H9 (cell line): ENCODE measurements at regions not wholly inside any gene's neighbourhood (a gene's known extent, or its start where the extent isn't known, plus 50 kb on each side); places are given as distances from the start of the nearest gene placed in this dataset.
A peak's percentile ranks its signal among the peaks of the same experiment; 100 is the strongest.

ENCODE experiments used
- DNase-seq: peaks from one replicate; pipeline ENCODE4 v3.0.0-alpha.2; 2017
- H2AFZ ChIP-seq: one replicate; pipeline ENCODE4 v1.6.1; 2013; ENCODE audit warnings: mild to moderate bottlenecking, low read length, control low read depth, moderate library complexity
- H2AK5ac ChIP-seq: 2 replicates; pipeline ENCODE4 v1.6.1; 2013; ENCODE audit warnings: low read length, control low read depth, mixed read lengths; ENCODE audit not compliant: insufficient read length
- H2BK120ac ChIP-seq: one replicate; pipeline ENCODE4 v1.6.1; 2013; ENCODE audit warnings: low read depth, mild to moderate bottlenecking, low read length, control low read depth, inconsistent platforms; ENCODE audit not compliant: poor library complexity, severe bottlenecking
- H2BK12ac ChIP-seq: 2 replicates; pipeline ENCODE4 v1.6.1; 2013; ENCODE audit warnings: low read length, control low read depth, mixed read lengths, low read depth; ENCODE audit not compliant: insufficient read length
- H2BK15ac ChIP-seq: 2 replicates; pipeline ENCODE4 v1.6.1; 2013; ENCODE audit warnings: low read depth, low read length, control low read depth
- H2BK20ac ChIP-seq: one replicate; pipeline ENCODE4 v1.6.1; 2013; ENCODE audit warnings: low read depth, mild to moderate bottlenecking, low read length, control low read depth, inconsistent platforms; ENCODE audit not compliant: poor library complexity, severe bottlenecking
- H2BK5ac ChIP-seq: 2 replicates; pipeline ENCODE4 v1.6.1; 2013; ENCODE audit warnings: low read length, control low read depth, mixed read lengths; ENCODE audit not compliant: insufficient read length
- H3K14ac ChIP-seq: 2 replicates; pipeline ENCODE4 v1.6.1; 2013; ENCODE audit warnings: low read length, control low read depth; ENCODE audit not compliant: insufficient read depth
- H3K18ac ChIP-seq: 2 replicates; pipeline ENCODE4 v1.6.1; 2013; ENCODE audit warnings: low read depth, mild to moderate bottlenecking, mixed read lengths, low read length, control low read depth; ENCODE audit not compliant: insufficient read length
- H3K23ac ChIP-seq: 2 replicates; pipeline ENCODE4 v1.6.1; 2013; ENCODE audit warnings: low read length, control low read depth, mixed read lengths, low read depth; ENCODE audit not compliant: insufficient read length
- H3K23me2 ChIP-seq: 2 replicates; pipeline ENCODE4 v1.6.1; 2013; ENCODE audit warnings: low read depth, mild to moderate bottlenecking, mixed read lengths, low read length, control low read depth; ENCODE audit not compliant: insufficient read length, poor library complexity, severe bottlenecking
- H3K27ac ChIP-seq: 2 replicates; pipeline ENCODE4 v1.5.1; 2013; ENCODE audit warnings: low read length, control low read depth, mixed read lengths, low read depth; ENCODE audit not compliant: insufficient read length
- H3K27me3 ChIP-seq: 2 replicates; pipeline ENCODE4 v1.6.1; 2013; ENCODE audit warnings: low read length, control low read depth, inconsistent platforms; ENCODE audit not compliant: insufficient read depth
- H3K4ac ChIP-seq: 2 replicates; pipeline ENCODE4 v1.6.1; 2013; ENCODE audit warnings: low read depth, mild to moderate bottlenecking, control low read depth, inconsistent platforms, low read length, moderate library complexity
- H3K4me1 ChIP-seq: 2 replicates; pipeline ENCODE4 v1.6.1; 2013; ENCODE audit warnings: low read length, control low read depth, inconsistent platforms; ENCODE audit not compliant: insufficient read depth
- H3K4me2 ChIP-seq: 2 replicates; pipeline ENCODE4 v1.6.1; 2013; ENCODE audit warnings: low read length, control low read depth, mixed read lengths; ENCODE audit not compliant: insufficient read length, insufficient read depth
- H3K56ac ChIP-seq: 2 replicates; pipeline ENCODE4 v1.6.1; 2013; ENCODE audit warnings: low read depth, mild to moderate bottlenecking, mixed read lengths, low read length, control low read depth; ENCODE audit not compliant: insufficient read length
- H3K79me1 ChIP-seq: 2 replicates; pipeline ENCODE4 v1.6.1; 2013; ENCODE audit warnings: low read depth, mild to moderate bottlenecking, moderate library complexity, low read length, control low read depth, inconsistent platforms; ENCODE audit not compliant: insufficient read depth, poor library complexity, severe bottlenecking
- H3K79me2 ChIP-seq: 2 replicates; pipeline ENCODE4 v1.6.1; 2013; ENCODE audit warnings: low read length, control low read depth, inconsistent platforms; ENCODE audit not compliant: insufficient read depth
- H3K9ac ChIP-seq: 2 replicates; pipeline ENCODE4 v1.6.1; 2013; ENCODE audit warnings: low read length, control low read depth, mixed read lengths; ENCODE audit not compliant: insufficient read length; ENCODE audit errors: extremely low read depth
- H3K9me3 ChIP-seq: one replicate; pipeline ENCODE4 v1.6.1; 2013; ENCODE audit warnings: low read depth, low read length, inconsistent platforms; ENCODE audit not compliant: control insufficient read depth
- H3T11ph ChIP-seq: one replicate; pipeline ENCODE4 v1.6.1; 2013; ENCODE audit warnings: mild to moderate bottlenecking, low read length, control low read depth, inconsistent platforms
- H4K20me1 ChIP-seq: one replicate; pipeline ENCODE4 v1.6.1; 2013; ENCODE audit not compliant: control insufficient read depth, insufficient read length, insufficient read depth
- H4K5ac ChIP-seq: 2 replicates; pipeline ENCODE4 v1.6.1; 2013; ENCODE audit warnings: low read depth, mild to moderate bottlenecking, mixed read lengths, low read length, control low read depth; ENCODE audit not compliant: insufficient read length
- H4K8ac ChIP-seq: replicated peaks from 2 replicates; pipeline ENCODE4 v1.6.1; 2013; ENCODE audit warnings: low read length, control low read depth, mixed read lengths, low read depth; ENCODE audit not compliant: insufficient read length
- H4K91ac ChIP-seq: 2 replicates; pipeline ENCODE4 v1.6.1; 2013; ENCODE audit warnings: low read depth, mild to moderate bottlenecking, moderate library complexity, mixed read lengths, low read length, control low read depth; ENCODE audit not compliant: insufficient read length
- H3K27ac Mint-ChIP-seq, 3 experiments: 2 replicates in 2 of 3; 3 replicates in 1 of 3; pipeline ENCODE4 v1.8.0; 2020 to 2021; ENCODE audit warnings: mixed read lengths in 3 of 3, mild to moderate bottlenecking in 1 of 3, moderate library complexity in 1 of 3
- H3K27me3 Mint-ChIP-seq: 2 replicates; pipeline ENCODE4 v1.8.0; 2021; ENCODE audit warnings: low read depth, mild to moderate bottlenecking, moderate library complexity, mixed read lengths
- H3K36me3 Mint-ChIP-seq, 3 experiments: 2 replicates in 2 of 3; 3 replicates in 1 of 3; pipeline ENCODE4 v1.8.0; 2020 to 2021; ENCODE audit warnings: low read depth in 3 of 3, mixed read lengths in 3 of 3; ENCODE audit not compliant: insufficient read depth in 1 of 3
- H3K4me1 Mint-ChIP-seq, 2 experiments: 2 replicates each; pipeline ENCODE4 v1.8.0; 2020; ENCODE audit warnings: mixed read lengths in 2 of 2
- H3K4me3 Mint-ChIP-seq, 2 experiments: 2 replicates in 1 of 2; 3 replicates in 1 of 2; pipeline ENCODE4 v1.8.0; 2020 to 2021; ENCODE audit warnings: mild to moderate bottlenecking in 2 of 2, mixed read lengths in 2 of 2, moderate library complexity in 1 of 2
- H3K9me3 Mint-ChIP-seq, 2 experiments: 2 replicates in 1 of 2; 3 replicates in 1 of 2; pipeline ENCODE4 v1.8.0; 2020; ENCODE audit warnings: mild to moderate bottlenecking in 2 of 2, mixed read lengths in 2 of 2, moderate library complexity in 1 of 2
- CTCF ChIP-seq: fragments of 200-600 bp; sonication (generic); conservative IDR thresholded peaks from 3 replicates; pipeline ENCODE4 v1.8.0; 2021; ENCODE audit warnings: antibody characterized with exemption, mild to moderate bottlenecking
- WGBS: extraction: QIAGEN DNeasy Blood & Tissue Kit; methylation state at CpG from one replicate; pipeline ENCODE4 v1.1.7; 2013; ENCODE audit warnings: missing lambda C conversion rate, low lambda C conversion rate, mixed read lengths; ENCODE audit not compliant: insufficient read length; ENCODE audit errors: extremely low coverage; 5-methylcytosine and 5-hydroxymethylcytosine counted together

GRCh38 chr3:64928683-64929082, 240.9 kb upstream of the ADAMTS9 start:
- Histone ChIP-seq H3K79me2 (no peaks in the 10 kb centered on the region), H3K56ac (no peak overlapping the region), H4K20me1 (no peaks in the 10 kb centered on the region), H2BK20ac (no peak overlapping the region), H2BK5ac (no peak overlapping the region), H3K79me1 (no peaks in the 10 kb centered on the region), H4K8ac (no peak overlapping the region), H3T11ph (no peak overlapping the region), H2AFZ (no peak overlapping the region), H2AK5ac (no peak overlapping the region), H2BK120ac (no peak overlapping the region), H3K23ac (no peak overlapping the region), H3K23me2 (no peaks in the 10 kb centered on the region), H3K4me1 (no peaks in the 10 kb centered on the region; the same call in 1 of the 2 replicates), H4K91ac (no peak overlapping the region), H3K4ac (no peak overlapping the region), H3K14ac (no peak overlapping the region), H3K18ac (no peak overlapping the region), H2BK15ac (no peak overlapping the region), H3K9ac (no peak overlapping the region), H3K4me2 (no peak overlapping the region), H3K9me3 (no peaks in the 10 kb centered on the region), H3K27ac (no peak overlapping the region), H3K27me3 (no peaks in the 10 kb centered on the region), H4K5ac (no peak overlapping the region), H2BK12ac (no peak overlapping the region)
- H3K27me3 Mint-ChIP-seq: peaks cover 2% of the 10 kb centered on the region
- H3K4me3 Mint-ChIP-seq: no peak overlapping the region
- 0 out of 4 replicates have a peak, but pooled peaks cover 0 to 4% of the 10 kb centered on the region in 2 experiments for H3K4me1 Mint-ChIP-seq
- peak; percentile 23; the same call in 1 of the 3 replicates for TF ChIP-seq CTCF
- no peak for DNase-seq
- H3K9me3 Mint-ChIP-seq: peaks cover 10 to 14% of the 10 kb centered on the region in 2 experiments
- peaks cover 6 to 10% (median 6%) of the 10 kb centered on the region in 3 experiments; a peak in 6 of 7 replicates for H3K36me3 Mint-ChIP-seq
- no CpG with 5 or more reads among the region's 3 CpGs for whole genome bisulfite sequencing
- no peak overlapping the region for H3K27ac Mint-ChIP-seq
